Ishikawa (cell line): ENCODE measurements at regions not wholly inside any gene's neighbourhood (a gene's known extent, or its start where the extent isn't known, plus 50 kb on each side); places are given as distances from the start of the nearest gene placed in this dataset.

Experiments
- CEBPB ChIP-seq: IDR thresholded peaks from 2 replicates; pipeline ENCODE4 v1.6.1; 2012
- CREB1 ChIP-seq: IDR thresholded peaks from 2 replicates; pipeline ENCODE4 v1.6.1; 2012; ENCODE audit warnings: low read depth
- EGR1 ChIP-seq: IDR thresholded peaks from 2 replicates; pipeline ENCODE4 v1.6.1; 2012
- EP300 ChIP-seq: IDR thresholded peaks from 2 replicates; pipeline ENCODE4 v1.6.1; 2012; ENCODE audit warnings: borderline replicate concordance
- FOXM1 ChIP-seq: IDR thresholded peaks from 2 replicates; pipeline ENCODE4 v1.6.1; 2012; ENCODE audit warnings: low read depth, borderline replicate concordance
- NFIC ChIP-seq: IDR thresholded peaks from 2 replicates; pipeline ENCODE4 v1.6.1; 2012
- RAD21 ChIP-seq: IDR thresholded peaks from 2 replicates; pipeline ENCODE4 v1.6.1; 2012; ENCODE audit warnings: low read depth
- TAF1 ChIP-seq: IDR thresholded peaks from 2 replicates; pipeline ENCODE4 v1.6.1; 2012; ENCODE audit warnings: low read depth, mild to moderate bottlenecking
- TCF12 ChIP-seq: IDR thresholded peaks from 2 replicates; pipeline ENCODE4 v1.6.1; 2012; ENCODE audit warnings: low read depth
- TEAD4 ChIP-seq: IDR thresholded peaks from 2 replicates; pipeline ENCODE4 v1.6.1; 2012
- USF1 ChIP-seq: IDR thresholded peaks from 2 replicates; pipeline ENCODE4 v1.6.1; 2012
- YY1 ChIP-seq: IDR thresholded peaks from 2 replicates; pipeline ENCODE4 v1.6.1; 2012; ENCODE audit warnings: low read depth
- ZBTB7A ChIP-seq: IDR thresholded peaks from 2 replicates; pipeline ENCODE4 v1.6.1; 2012; ENCODE audit warnings: low read depth
- TF ChIP-seq, protein P1 (sequence below): IDR thresholded peaks from 2 replicates; pipeline ENCODE4 v1.6.1; 2012; ENCODE audit warnings: low read depth, mild to moderate bottlenecking
- TF ChIP-seq, protein P2 (sequence below): IDR thresholded peaks from 2 replicates; pipeline ENCODE4 v1.6.1; 2012

DNA sequence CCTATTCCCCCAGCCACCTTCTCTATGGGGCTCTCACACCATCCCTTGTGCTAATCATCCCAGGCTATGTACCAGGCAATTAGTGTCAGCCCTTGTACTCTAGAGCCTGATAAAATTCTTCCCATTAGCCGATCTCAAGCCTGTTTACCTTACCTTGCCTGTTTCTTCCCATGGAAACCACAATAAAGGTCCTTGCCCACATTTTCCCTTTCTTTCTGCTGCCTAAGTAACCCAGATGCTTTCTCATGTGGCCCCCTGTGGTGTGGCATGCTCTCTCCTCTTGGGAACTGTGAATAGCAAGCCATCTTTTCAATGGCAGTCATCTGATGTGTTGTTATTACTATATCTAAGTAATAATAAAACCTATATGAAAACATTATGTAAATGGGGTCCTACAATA is 265.8 kb upstream of the ELAC2 start:
- TF ChIP-seq TEAD4 (no peak), EP300 (no peak), EGR1 (no peak), TCF12 (no peak), CEBPB (no peak), NFIC (no peak), FOXM1 (no peak)

- TF ChIP-seq ZBTB7A (no peak), CEBPB (no peak), EGR1 (no peak), EP300 (no peak), NFIC (no peak), TCF12 (no peak), YY1 (no peak), TEAD4 (no peak), USF1 (no peak), CREB1 (no peak), RAD21 (no peak), FOXM1 (no peak)
- TF ChIP-seq, protein P1, sequence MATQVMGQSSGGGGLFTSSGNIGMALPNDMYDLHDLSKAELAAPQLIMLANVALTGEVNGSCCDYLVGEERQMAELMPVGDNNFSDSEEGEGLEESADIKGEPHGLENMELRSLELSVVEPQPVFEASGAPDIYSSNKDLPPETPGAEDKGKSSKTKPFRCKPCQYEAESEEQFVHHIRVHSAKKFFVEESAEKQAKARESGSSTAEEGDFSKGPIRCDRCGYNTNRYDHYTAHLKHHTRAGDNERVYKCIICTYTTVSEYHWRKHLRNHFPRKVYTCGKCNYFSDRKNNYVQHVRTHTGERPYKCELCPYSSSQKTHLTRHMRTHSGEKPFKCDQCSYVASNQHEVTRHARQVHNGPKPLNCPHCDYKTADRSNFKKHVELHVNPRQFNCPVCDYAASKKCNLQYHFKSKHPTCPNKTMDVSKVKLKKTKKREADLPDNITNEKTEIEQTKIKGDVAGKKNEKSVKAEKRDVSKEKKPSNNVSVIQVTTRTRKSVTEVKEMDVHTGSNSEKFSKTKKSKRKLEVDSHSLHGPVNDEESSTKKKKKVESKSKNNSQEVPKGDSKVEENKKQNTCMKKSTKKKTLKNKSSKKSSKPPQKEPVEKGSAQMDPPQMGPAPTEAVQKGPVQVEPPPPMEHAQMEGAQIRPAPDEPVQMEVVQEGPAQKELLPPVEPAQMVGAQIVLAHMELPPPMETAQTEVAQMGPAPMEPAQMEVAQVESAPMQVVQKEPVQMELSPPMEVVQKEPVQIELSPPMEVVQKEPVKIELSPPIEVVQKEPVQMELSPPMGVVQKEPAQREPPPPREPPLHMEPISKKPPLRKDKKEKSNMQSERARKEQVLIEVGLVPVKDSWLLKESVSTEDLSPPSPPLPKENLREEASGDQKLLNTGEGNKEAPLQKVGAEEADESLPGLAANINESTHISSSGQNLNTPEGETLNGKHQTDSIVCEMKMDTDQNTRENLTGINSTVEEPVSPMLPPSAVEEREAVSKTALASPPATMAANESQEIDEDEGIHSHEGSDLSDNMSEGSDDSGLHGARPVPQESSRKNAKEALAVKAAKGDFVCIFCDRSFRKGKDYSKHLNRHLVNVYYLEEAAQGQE, result no peak
- TF ChIP-seq, protein P2, sequence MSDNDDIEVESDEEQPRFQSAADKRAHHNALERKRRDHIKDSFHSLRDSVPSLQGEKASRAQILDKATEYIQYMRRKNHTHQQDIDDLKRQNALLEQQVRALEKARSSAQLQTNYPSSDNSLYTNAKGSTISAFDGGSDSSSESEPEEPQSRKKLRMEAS, result no peak
Observed at GRCh38 chr17:13281626-13282025, 263.8 kb upstream of the ELAC2 start.

- TF ChIP-seq CEBPB, result no peak
- TF ChIP-seq FOXM1, result no peak
- no peak for TF ChIP-seq TCF12
- no peak for TF ChIP-seq CREB1
- no peak for TF ChIP-seq ZBTB7A
- TF ChIP-seq TAF1, result no peak
- TF ChIP-seq RAD21, result no peak
- TF ChIP-seq, protein P1, result no peak
- TF ChIP-seq, protein P2, result no peak
- TF ChIP-seq NFIC, result no peak
- no peak for TF ChIP-seq USF1
- no peak for TF ChIP-seq EGR1
- no peak for TF ChIP-seq EP300
- no peak for TF ChIP-seq TEAD4
- no peak for TF ChIP-seq YY1
Observed at GRCh38 chr17:13273806-13274205, 256.0 kb upstream of the ELAC2 start.

DNA sequence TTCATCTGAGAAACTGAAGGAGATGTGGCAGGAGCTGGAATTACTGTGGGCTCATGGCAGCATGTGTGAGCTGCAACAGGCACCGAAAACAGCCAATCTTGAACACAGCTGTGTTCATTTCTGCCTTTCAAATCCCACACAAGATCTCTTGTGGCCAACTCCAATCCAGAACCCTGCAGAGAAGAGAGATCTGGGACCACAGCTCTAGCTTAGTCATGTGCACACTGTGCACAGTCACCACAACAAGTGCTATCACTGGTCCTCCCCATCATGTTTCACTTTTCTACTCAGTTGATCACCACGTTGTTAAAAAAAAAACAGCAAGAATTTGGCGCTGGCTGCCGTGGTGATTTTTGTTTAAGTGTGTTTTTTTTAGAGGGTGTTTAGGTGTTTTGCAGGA is 254.5 kb upstream of the ELAC2 start:
- TF ChIP-seq TCF12 (no peak), RAD21 (no peak), TEAD4 (no peak), CREB1 (no peak), FOXM1 (no peak), USF1 (no peak)

DNA sequence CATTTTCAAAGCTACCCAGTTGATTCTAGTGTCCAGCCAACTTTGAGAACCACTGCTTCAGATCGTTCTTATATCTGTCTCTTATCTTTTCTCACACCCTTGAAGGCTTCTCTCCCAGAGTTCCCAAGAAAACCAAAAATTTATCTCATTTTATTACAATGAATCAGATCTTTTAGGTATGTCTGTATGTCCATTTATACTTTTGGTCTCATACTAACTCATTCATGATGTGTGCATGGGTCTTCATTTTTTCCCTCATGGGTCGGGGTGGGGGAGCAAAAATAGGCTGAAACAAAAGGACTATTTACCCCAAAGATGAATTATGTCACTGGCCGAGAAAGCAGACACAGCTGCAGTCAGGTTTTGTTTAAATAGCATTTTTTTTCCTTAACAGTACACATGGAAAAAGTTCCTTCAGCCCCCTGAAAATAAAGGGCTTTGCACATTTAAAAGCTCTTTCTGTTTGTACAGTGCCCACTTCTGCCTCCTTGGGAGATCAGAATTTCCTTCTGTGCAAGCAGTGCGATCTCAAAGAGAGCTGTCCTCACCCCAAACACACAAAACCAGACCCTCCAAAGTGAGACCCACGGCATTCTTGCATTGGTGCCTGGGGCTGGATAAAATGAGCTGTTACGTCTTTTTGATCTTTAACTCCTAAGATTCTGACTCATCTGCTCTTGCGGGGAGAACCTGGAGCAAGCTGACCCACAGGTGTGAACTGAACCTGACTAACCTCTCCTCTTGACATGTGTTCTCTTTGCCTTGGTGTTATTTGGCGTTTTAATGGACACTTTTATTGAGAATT is 251.2 kb upstream of the ELAC2 start:
- no peak for TF ChIP-seq CEBPB
- TF ChIP-seq YY1, result no peak
- TF ChIP-seq RAD21, result no peak
- no peak for TF ChIP-seq EP300
- TF ChIP-seq, protein P2, result no peak
- TF ChIP-seq EGR1, result no peak
- TF ChIP-seq, protein P1, result no peak
- TF ChIP-seq USF1, result no peak
- no peak for TF ChIP-seq TCF12
- TF ChIP-seq TAF1, result no peak
- TF ChIP-seq FOXM1, result no peak
- TF ChIP-seq TEAD4, result no peak
- no peak for TF ChIP-seq NFIC
- no peak for TF ChIP-seq ZBTB7A
- no peak for TF ChIP-seq CREB1
